Calu3 (cell line): ENCODE measurements at regions not wholly inside any gene's neighbourhood (a gene's known extent, or its start where the extent isn't known, plus 50 kb on each side); places are given as distances from the start of the nearest gene placed in this dataset.

Experiments
- BruUV-seq: library from RNA; stranded (reverse); fragments of 400-500 nt; replicated peaks from 2 replicates; lab custom pipeline; 2021; lab: Mats Ljungman, UMichigan
- CTCF ChIA-PET: fragments of 300-600 bp; sonication (Branson Sonifier 250); formaldehyde crosslinking; loops from one replicate; lab custom pipeline; 2022; ENCODE audit warnings: antibody characterized with exemption; lab: Charles Lee
- DNase-seq: peaks from one replicate; pipeline ENCODE4 v3.0.0; 2022
- H3K27ac Mint-ChIP-seq: one replicate; pipeline ENCODE4 v1.8.0; 2022; ENCODE audit warnings: mixed read lengths; ENCODE audit not compliant: unreplicated experiment
- H3K27me3 Mint-ChIP-seq: one replicate; pipeline ENCODE4 v1.8.0; 2022; ENCODE audit warnings: mixed read lengths; ENCODE audit not compliant: unreplicated experiment
- H3K36me3 Mint-ChIP-seq: one replicate; pipeline ENCODE4 v1.8.0; 2022; ENCODE audit warnings: mild to moderate bottlenecking, moderate library complexity, mixed read lengths; ENCODE audit not compliant: insufficient read depth, unreplicated experiment
- H3K4me1 Mint-ChIP-seq: one replicate; pipeline ENCODE4 v1.8.0; 2022; ENCODE audit warnings: mild to moderate bottlenecking, low read depth, mixed read lengths; ENCODE audit not compliant: unreplicated experiment
- H3K4me3 Mint-ChIP-seq: one replicate; pipeline ENCODE4 v1.8.0; 2022; ENCODE audit warnings: mild to moderate bottlenecking, low read depth, moderate library complexity, mixed read lengths; ENCODE audit not compliant: unreplicated experiment
- H3K9me3 Mint-ChIP-seq: one replicate; pipeline ENCODE4 v1.8.0; 2022; ENCODE audit warnings: low read depth, mixed read lengths; ENCODE audit not compliant: unreplicated experiment
- intact Hi-C: fragments of 100-400 bp; cut with micrococcal nuclease; formaldehyde crosslinking; loops from one replicate; pipeline ENCODE4 v1.10.0; 2022; ENCODE audit not compliant: unreplicated experiment
- TF ChIP-seq, protein P1 (sequence below): fragments of 200-600 bp; IDR thresholded peaks from one replicate; pipeline ENCODE4 v1.8.0; 2022; ENCODE audit warnings: antibody characterized with exemption; ENCODE audit not compliant: unreplicated experiment

DNA sequence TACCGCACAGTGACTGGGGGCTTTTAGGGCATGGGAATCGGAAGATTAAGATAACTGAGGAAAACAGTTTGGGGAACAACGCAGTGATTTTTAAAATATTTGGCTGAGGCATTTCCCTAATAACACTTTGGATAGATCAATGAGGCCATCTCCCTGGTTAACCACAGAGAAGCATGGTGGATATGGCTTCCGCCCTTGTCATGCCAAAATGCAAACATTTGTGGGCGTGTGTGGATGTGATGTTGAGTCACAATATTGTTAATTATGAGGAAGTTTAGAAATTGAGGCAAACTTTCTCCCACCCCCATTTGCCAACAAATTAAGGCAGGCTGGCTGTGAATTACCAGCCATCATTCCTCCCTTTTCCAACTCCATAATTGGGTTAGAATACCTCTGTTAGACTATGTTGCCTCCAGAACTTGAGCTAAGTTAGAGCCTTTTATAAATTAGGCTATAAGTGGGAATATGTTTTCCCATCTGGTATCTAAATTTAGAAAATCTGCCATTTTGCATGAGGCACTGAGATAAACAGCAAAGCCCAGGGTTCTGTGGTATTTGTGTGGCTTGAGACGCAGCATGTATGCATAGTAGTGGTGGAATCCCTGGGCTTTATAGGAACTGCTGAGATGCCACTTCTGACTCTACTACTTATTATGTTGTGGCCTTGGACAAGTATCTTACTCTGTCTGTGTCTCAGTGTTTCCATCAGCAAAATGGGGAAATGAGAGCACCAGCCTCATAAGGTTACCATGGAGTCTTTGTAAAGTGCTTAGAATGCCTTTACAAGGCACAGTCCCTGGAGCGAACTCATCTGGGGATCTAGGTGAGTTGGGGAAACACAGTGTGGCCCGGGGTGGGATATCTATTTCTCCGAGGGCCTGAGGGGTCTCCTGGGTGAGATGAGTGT, 154.6 kb downstream of the C1orf94 start:
- TF ChIP-seq, protein P1, sequence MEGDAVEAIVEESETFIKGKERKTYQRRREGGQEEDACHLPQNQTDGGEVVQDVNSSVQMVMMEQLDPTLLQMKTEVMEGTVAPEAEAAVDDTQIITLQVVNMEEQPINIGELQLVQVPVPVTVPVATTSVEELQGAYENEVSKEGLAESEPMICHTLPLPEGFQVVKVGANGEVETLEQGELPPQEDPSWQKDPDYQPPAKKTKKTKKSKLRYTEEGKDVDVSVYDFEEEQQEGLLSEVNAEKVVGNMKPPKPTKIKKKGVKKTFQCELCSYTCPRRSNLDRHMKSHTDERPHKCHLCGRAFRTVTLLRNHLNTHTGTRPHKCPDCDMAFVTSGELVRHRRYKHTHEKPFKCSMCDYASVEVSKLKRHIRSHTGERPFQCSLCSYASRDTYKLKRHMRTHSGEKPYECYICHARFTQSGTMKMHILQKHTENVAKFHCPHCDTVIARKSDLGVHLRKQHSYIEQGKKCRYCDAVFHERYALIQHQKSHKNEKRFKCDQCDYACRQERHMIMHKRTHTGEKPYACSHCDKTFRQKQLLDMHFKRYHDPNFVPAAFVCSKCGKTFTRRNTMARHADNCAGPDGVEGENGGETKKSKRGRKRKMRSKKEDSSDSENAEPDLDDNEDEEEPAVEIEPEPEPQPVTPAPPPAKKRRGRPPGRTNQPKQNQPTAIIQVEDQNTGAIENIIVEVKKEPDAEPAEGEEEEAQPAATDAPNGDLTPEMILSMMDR, result no peak
- intact Hi-C loops, result no loop called here
- Mint-ChIP-seq H3K27me3 (no peaks in the 10 kb centered on the region), H3K9me3 (peaks cover 2% of the 10 kb centered on the region), H3K4me3 (no peak overlapping the region), H3K36me3 (no peaks in the 10 kb centered on the region), H3K27ac (no peak overlapping the region), H3K4me1 (no peaks in the 10 kb centered on the region)
- CTCF ChIA-PET, result no interaction called here
- BruUV-seq, result no TSS peak
- no peak for DNase-seq

GRCh38 chr1:34332996-34333395, 156.3 kb downstream of the C1orf94 start:
- H3K9me3 Mint-ChIP-seq, result no peaks in the 10 kb centered on the region
- BruUV-seq, result no TSS peak
- H3K27me3 Mint-ChIP-seq, result no peaks in the 10 kb centered on the region
- H3K36me3 Mint-ChIP-seq, result no peaks in the 10 kb centered on the region
- H3K4me3 Mint-ChIP-seq, result no peak overlapping the region
- H3K4me1 Mint-ChIP-seq, result no peaks in the 10 kb centered on the region
- no peak overlapping the region for H3K27ac Mint-ChIP-seq
- no peak for DNase-seq
- CTCF ChIA-PET, result no interaction called here
- TF ChIP-seq, protein P1, result no peak
- intact Hi-C loops, result no loop called here

GRCh38 chr1:34338871-34339270, 162.2 kb downstream of the C1orf94 start:
- CTCF ChIA-PET, result no interaction called here
- H3K9me3 Mint-ChIP-seq, result peaks cover 6% of the 10 kb centered on the region
- H3K27me3 Mint-ChIP-seq, result peaks cover 27% of the 10 kb centered on the region
- H3K36me3 Mint-ChIP-seq, result no peaks in the 10 kb centered on the region
- H3K4me3 Mint-ChIP-seq, result no peak overlapping the region
- no TSS peak for BruUV-seq
- intact Hi-C loops, result no loop called here
- H3K4me1 Mint-ChIP-seq, result no peaks in the 10 kb centered on the region
- no peak overlapping the region for H3K27ac Mint-ChIP-seq
- TF ChIP-seq, protein P1, result no peak
- DNase-seq, result no peak

DNA sequence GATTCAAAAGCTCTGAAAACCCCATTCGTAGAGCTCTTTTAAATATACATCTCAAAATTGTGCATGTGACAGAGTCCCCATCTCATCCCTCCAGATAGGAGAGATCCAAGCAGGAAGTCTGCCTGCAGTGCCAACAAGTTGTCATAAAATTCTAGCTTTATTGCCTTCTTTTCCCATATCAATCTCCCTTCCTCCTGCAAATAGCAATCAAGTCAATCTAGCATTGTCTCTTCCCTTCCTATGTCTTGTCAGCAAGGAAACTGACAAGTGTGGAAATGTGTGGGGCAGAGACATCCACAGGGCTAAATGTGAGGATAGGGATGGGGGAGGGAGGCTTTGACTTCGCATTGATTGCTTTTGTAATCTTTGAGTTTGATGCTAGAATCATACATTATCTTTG, 165.2 kb downstream of the C1orf94 start:
- DNase-seq, result no peak
- TF ChIP-seq, protein P1, result no peak
- H3K27ac Mint-ChIP-seq, result no peak overlapping the region
- H3K27me3 Mint-ChIP-seq, result peaks cover 27% of the 10 kb centered on the region
- H3K36me3 Mint-ChIP-seq, result no peaks in the 10 kb centered on the region
- intact Hi-C loops, result no loop called here
- CTCF ChIA-PET, result no interaction called here
- H3K4me1 Mint-ChIP-seq, result no peaks in the 10 kb centered on the region
- peaks cover 6% of the 10 kb centered on the region for H3K9me3 Mint-ChIP-seq
- BruUV-seq, result no TSS peak
- H3K4me3 Mint-ChIP-seq, result no peak overlapping the region
